Ascending aorta (tissue), 2 donors: ENCODE measurements at regions not wholly inside any gene's neighbourhood (a gene's known extent, or its start where the extent isn't known, plus 50 kb on each side); places are given as distances from the start of the nearest gene placed in this dataset.

Experiments
- DNase-seq, 2 donors: peaks; one replicate each; pipeline ENCODE4 v3.0.0-alpha.2; 2019; ENCODE audit warnings: low spot score in 2 of 2
- H3K27ac ChIP-seq, 2 donors: fragments of 200-600 bp; sonication (generic); one replicate each; pipeline ENCODE4 v1.5.1; 2016 to 2017; ENCODE audit warnings: mild to moderate bottlenecking in 1 of 2
- H3K27me3 ChIP-seq: fragments of 200-600 bp; sonication (generic); one replicate; pipeline ENCODE4 v1.5.1; 2017
- H3K36me3 ChIP-seq, 2 donors: fragments of 200-600 bp; sonication (generic); one replicate each; pipeline ENCODE4 v1.5.1; 2016
- H3K4me1 ChIP-seq, 2 donors: fragments of 200-600 bp; sonication (generic); one replicate each; pipeline ENCODE4 v1.5.1; 2016 to 2017; ENCODE audit warnings: mild to moderate bottlenecking in 1 of 2
- H3K4me3 ChIP-seq, 2 donors: fragments of 200-600 bp; sonication (generic); one replicate each; pipeline ENCODE4 v1.5.1; 2016 to 2017; ENCODE audit warnings: mild to moderate bottlenecking in 1 of 2
- H3K9me3 ChIP-seq, 2 donors: fragments of 200-600 bp; sonication (generic); one replicate each; pipeline ENCODE4 v1.5.1; 2016
- intact Hi-C: fragments of 100-400 bp; cut with DNase I; formaldehyde crosslinking; loops from one replicate; pipeline ENCODE4 v1.15.1; 2023
- TF ChIP-seq, protein P1 (sequence below), 3 experiments: fragments of 200-600 bp in 2 of 3; fragments of 450-650 bp in 1 of 3; sonication (generic) in 2 of 3; IDR thresholded peaks; one replicate each; pipeline ENCODE4 v1.5.1; 2016 to 2019; ENCODE audit warnings: antibody characterized with exemption in 3 of 3, mild to moderate bottlenecking in 1 of 3, moderate library complexity in 1 of 3

GRCh38 chr4:53680598-53680997 lies 89.3 kb upstream of the LNX1 start:
- DNase-seq, result no peak
- no peaks in the 10 kb centered on the region for H3K9me3 ChIP-seq
- no peaks in the 10 kb centered on the region for H3K4me1 ChIP-seq
- H3K4me3 ChIP-seq, result no peak overlapping the region
- H3K27ac ChIP-seq, result no peak overlapping the region
- no peaks in the 10 kb centered on the region for H3K36me3 ChIP-seq
- H3K27me3 ChIP-seq, result no peaks in the 10 kb centered on the region
- TF ChIP-seq, protein P1, sequence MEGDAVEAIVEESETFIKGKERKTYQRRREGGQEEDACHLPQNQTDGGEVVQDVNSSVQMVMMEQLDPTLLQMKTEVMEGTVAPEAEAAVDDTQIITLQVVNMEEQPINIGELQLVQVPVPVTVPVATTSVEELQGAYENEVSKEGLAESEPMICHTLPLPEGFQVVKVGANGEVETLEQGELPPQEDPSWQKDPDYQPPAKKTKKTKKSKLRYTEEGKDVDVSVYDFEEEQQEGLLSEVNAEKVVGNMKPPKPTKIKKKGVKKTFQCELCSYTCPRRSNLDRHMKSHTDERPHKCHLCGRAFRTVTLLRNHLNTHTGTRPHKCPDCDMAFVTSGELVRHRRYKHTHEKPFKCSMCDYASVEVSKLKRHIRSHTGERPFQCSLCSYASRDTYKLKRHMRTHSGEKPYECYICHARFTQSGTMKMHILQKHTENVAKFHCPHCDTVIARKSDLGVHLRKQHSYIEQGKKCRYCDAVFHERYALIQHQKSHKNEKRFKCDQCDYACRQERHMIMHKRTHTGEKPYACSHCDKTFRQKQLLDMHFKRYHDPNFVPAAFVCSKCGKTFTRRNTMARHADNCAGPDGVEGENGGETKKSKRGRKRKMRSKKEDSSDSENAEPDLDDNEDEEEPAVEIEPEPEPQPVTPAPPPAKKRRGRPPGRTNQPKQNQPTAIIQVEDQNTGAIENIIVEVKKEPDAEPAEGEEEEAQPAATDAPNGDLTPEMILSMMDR (IDR thresholded peaks at IDR 0.05), result no peak
- intact Hi-C loops, result no loop called here

DNA sequence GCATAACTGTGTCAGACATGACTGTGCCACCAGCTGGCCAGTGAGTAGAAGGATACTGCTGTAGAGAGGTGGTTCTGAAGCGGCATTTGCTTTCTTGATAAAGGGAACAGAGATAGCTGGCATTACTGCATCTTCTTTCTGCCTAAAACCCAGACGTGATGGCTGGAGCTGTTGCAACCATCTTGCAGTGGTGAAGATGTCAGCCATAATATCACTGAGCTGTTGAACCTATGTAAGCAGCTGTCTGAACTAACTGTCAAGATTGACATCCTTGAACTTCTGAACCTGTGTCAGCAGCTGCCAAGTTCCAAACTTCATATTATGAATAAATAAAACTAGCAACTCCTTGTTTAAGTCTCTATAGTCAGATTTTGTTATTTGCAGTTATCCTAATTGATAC lies 88.9 kb upstream of the LNX1 start:
- Histone ChIP-seq H3K36me3 (no peaks in the 10 kb centered on the region), H3K27ac (no peak overlapping the region), H3K9me3 (no peaks in the 10 kb centered on the region), H3K27me3 (no peaks in the 10 kb centered on the region), H3K4me3 (no peak overlapping the region), H3K4me1 (no peaks in the 10 kb centered on the region)
- intact Hi-C loops, result no loop called here
- DNase-seq, result no peak
- TF ChIP-seq, protein P1 (IDR thresholded peaks at IDR 0.05), result no peak

GRCh38 chr4:53676402-53676871 lies 85.2 kb upstream of the LNX1 start:
- Histone ChIP-seq H3K27me3 (no peaks in the 10 kb centered on the region), H3K4me3 (no peak overlapping the region), H3K9me3 (no peaks in the 10 kb centered on the region), H3K4me1 (no peaks in the 10 kb centered on the region), H3K36me3 (no peaks in the 10 kb centered on the region), H3K27ac (peak overlapping the region; percentile 3 to 33)
- no peak for DNase-seq
- TF ChIP-seq, protein P1 (IDR thresholded peaks at IDR 0.05), result no peak
- intact Hi-C loops, result no loop called here

- TF ChIP-seq, protein P1 (IDR thresholded peaks at IDR 0.05), result no peak
- DNase-seq, result no peak
- Histone ChIP-seq H3K27ac (no peak overlapping the region), H3K4me3 (no peak overlapping the region), H3K27me3 (no peaks in the 10 kb centered on the region), H3K36me3 (no peaks in the 10 kb centered on the region), H3K4me1 (no peaks in the 10 kb centered on the region), H3K9me3 (no peaks in the 10 kb centered on the region)
- intact Hi-C loops, result no loop called here
These were observed 83.6 kb upstream of the LNX1 start for GRCh38 chr4:53674903-53675302.

GRCh38 chr4:53672873-53673272 lies 81.6 kb upstream of the LNX1 start:
- Histone ChIP-seq H3K27me3 (no peaks in the 10 kb centered on the region), H3K9me3 (no peaks in the 10 kb centered on the region), H3K4me1 (no peaks in the 10 kb centered on the region), H3K27ac (no peak overlapping the region), H3K4me3 (no peak overlapping the region), H3K36me3 (no peaks in the 10 kb centered on the region)
- no peak for DNase-seq
- intact Hi-C loops, result no loop called here
- TF ChIP-seq, protein P1 (IDR thresholded peaks at IDR 0.05), result no peak

DNA sequence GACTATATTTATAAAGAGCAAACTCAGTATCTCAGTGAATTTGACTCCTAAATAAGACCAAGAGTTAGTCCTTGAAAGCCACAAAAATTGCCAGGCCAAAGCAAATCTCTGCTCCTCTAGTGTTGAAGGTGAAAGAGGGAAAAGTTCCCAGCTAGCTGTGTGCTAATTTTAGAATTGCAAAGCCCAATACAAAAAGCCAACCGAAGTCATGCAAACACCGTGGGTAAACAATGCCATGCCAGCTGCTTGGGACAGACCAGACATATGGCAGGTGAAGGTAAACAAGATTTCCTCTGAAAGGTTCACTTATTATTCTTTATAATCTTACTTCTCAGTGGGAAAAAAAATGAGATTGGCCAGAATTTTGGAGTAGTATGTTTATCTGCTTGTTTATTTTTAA lies 80.5 kb upstream of the LNX1 start:
- Histone ChIP-seq H3K4me3 (no peak overlapping the region), H3K27me3 (no peaks in the 10 kb centered on the region), H3K4me1 (no peaks in the 10 kb centered on the region), H3K9me3 (peaks cover 0 to 6% of the 10 kb centered on the region in 2 donors), H3K36me3 (no peaks in the 10 kb centered on the region), H3K27ac (no peak overlapping the region)
- TF ChIP-seq, protein P1 (IDR thresholded peaks at IDR 0.05), result no peak
- no peak for DNase-seq
- intact Hi-C loops, result no loop called here
